ENCODE measurements at regions not wholly inside any gene's neighbourhood (a gene's known extent, or its start where the extent isn't known, plus 50 kb on each side); places are given as distances from the start of the nearest gene placed in this dataset.
A peak's percentile ranks its signal among the peaks of the same experiment; 100 is the strongest.

DNA sequence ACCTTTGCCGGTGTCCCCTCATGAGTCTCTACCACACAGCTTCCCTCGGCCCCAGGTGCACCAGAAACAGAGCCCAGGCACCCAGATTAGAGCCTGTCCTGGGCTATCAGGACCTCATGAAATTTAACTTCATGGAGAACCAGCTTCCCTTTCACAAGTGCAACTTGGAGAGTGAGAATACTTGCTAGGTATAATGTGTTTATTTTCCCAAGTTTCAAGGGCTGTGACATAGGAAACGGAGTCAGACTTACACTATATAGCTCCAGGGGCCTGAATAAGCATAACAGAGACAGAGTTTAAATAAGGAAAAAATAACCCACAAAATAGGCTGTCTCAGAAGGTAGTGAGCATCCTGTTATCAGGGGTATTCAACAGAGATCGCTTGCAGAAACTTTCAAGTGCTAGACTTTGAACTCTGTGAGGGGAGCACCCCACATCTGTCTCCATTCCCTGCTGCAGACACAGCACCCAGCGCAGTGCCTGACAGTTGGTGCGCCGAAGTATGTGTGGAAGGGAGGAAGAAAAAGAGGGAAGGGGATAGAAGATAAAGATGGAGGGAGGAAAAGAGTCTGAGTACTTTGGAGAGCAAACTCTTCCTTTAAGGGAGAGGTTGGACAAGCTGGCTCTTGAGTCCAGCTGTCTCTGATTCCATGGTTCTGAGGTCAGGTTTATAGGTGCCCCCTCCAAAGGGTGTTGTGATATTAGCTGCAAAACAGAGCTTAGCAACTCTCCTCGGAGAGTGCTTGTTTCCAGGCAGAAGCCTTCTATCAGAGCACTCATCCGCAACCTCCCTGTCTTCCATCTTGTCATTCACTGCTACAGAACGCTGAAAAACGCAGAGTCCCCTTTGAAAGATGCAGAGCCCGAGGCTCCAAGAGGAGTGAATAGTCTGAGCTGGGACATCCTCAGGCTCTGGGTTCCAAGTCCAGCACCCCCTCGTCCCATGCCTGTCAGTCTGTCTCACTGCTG, 84.8 kb downstream of the CPN2 start:
- intact Hi-C loops (cut with DNase I; ENCODE audit: low total_unique reads), result no loop called here
- Histone ChIP-seq H3K27ac (peak overlapping the region in 1 of 2 donors; percentile 66), H3K4me3 (no peak overlapping the region), H3K36me3 (no peaks in the 10 kb centered on the region), H3K9me3 (no peaks in the 10 kb centered on the region), H3K4me1 (peaks cover 0 to 15% of the 10 kb centered on the region in 2 donors), H3K27me3 (no peaks in the 10 kb centered on the region)
- peak in 1 of 2 donors; percentile 6 for DNase-seq
- TF ChIP-seq POLR2A (IDR thresholded peaks at IDR 0.05), result no peak
- TF ChIP-seq, protein P1, sequence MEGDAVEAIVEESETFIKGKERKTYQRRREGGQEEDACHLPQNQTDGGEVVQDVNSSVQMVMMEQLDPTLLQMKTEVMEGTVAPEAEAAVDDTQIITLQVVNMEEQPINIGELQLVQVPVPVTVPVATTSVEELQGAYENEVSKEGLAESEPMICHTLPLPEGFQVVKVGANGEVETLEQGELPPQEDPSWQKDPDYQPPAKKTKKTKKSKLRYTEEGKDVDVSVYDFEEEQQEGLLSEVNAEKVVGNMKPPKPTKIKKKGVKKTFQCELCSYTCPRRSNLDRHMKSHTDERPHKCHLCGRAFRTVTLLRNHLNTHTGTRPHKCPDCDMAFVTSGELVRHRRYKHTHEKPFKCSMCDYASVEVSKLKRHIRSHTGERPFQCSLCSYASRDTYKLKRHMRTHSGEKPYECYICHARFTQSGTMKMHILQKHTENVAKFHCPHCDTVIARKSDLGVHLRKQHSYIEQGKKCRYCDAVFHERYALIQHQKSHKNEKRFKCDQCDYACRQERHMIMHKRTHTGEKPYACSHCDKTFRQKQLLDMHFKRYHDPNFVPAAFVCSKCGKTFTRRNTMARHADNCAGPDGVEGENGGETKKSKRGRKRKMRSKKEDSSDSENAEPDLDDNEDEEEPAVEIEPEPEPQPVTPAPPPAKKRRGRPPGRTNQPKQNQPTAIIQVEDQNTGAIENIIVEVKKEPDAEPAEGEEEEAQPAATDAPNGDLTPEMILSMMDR (IDR thresholded peaks at IDR 0.05), result no peak

DNA sequence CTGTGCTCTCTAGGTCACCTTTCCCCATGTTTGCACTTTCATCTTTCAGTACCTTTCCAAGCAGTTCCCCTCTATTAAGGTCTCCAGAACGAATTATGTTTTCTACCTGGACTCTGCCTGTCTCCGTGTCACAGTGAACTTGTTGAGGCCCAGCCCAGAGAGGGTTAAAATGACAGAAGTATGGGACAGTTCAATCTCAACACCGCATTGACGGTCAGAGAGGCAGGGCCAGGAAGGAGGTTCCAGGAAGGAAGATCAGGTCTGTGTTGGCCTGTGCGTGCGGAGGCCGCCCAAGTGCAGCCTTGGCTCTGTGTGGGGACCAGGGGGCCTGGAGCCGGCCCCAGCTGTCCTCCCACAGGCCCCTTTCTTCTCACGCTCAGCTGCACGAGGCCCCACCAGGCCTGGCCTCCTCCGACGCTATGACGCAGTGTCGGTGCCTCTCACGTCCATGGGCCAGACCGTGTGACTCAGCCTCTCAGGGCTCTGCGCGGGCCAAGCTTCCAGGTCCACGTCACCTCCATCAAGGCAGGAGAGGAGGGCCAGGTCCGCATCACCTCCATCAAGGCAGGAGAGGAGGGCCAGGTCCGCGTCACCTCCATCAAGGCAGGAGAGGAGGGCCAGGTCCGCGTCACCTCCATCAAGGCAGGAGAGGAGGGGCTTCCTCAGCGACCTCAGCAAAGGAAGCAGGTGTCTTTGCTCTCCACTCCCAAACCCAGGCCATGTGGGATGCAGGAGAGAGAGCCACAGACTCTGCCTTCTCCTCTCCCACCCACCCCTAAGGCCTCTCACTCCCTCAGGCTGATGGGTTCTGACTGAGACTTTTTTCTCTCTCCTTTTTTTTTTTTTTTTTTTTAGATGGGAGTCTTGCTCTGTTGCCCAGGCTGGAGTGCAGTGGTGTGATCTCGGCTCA, 83.1 kb downstream of the CPN2 start:
- Histone ChIP-seq H3K36me3 (no peaks in the 10 kb centered on the region), H3K27ac (peak overlapping the region in 1 of 2 donors; percentile 54), H3K4me1 (peaks cover 0 to 19% of the 10 kb centered on the region in 2 donors), H3K9me3 (no peaks in the 10 kb centered on the region), H3K27me3 (no peaks in the 10 kb centered on the region), H3K4me3 (no peak overlapping the region)
- intact Hi-C loops (cut with DNase I; ENCODE audit: low total_unique reads), result no loop called here
- peak; percentile 74 to 87 for DNase-seq
- TF ChIP-seq, protein P1 (IDR thresholded peaks at IDR 0.05), result no peak
- no peak for TF ChIP-seq POLR2A (IDR thresholded peaks at IDR 0.05)

DNA sequence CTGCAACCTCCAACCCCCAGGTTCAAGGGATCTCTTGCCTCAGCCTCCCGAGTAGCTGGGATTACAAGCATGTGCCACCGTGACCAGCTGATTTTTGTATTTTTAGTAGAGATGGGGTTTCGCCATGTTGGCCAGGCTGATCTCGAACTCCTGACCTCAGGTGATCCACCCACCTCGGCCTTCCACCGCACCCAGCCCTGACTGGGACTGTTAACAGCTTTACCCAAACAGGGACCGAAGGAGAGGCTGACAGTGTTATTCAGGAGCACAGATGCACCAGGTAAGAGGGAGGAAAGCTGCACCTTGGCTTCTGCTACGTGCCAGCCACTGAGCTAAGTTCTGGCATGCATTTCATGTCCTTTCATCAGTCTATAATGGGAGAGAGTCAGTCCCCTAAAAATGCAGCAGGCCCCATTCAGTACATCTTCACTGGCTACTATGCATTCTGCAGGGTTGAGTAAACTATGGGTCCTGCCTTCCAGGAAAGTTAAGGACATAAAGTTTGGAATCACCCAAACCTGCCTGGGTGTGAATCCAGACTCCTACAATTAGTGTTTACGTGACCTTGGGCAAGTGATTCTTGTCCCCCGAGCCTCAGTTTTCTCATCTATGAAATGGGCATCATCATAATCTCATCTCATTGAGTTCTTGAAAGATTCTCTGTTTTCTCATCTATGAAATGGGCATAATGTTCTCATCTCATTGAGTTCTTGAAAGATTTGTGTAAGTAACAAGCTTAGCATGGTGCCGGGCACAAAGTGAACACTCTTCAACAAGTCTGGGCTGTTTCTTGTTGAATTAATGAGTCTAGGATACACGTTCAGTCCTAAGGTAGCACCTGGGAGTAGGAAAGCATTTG, 82.2 kb downstream of the CPN2 start:
- peak overlapping the region; percentile 33 to 48 for H3K27ac ChIP-seq
- H3K9me3 ChIP-seq, result no peaks in the 10 kb centered on the region
- peaks cover 0 to 19% of the 10 kb centered on the region in 2 donors for H3K4me1 ChIP-seq
- TF ChIP-seq, protein P1 (IDR thresholded peaks at IDR 0.05), result no peak
- TF ChIP-seq POLR2A (IDR thresholded peaks at IDR 0.05), result no peak
- no peak overlapping the region for H3K4me3 ChIP-seq
- H3K27me3 ChIP-seq, result no peaks in the 10 kb centered on the region
- no peaks in the 10 kb centered on the region for H3K36me3 ChIP-seq
- peak in 1 of 2 donors; percentile 20 for DNase-seq
- intact Hi-C loops (cut with DNase I; ENCODE audit: low total_unique reads), result no loop called here

DNA sequence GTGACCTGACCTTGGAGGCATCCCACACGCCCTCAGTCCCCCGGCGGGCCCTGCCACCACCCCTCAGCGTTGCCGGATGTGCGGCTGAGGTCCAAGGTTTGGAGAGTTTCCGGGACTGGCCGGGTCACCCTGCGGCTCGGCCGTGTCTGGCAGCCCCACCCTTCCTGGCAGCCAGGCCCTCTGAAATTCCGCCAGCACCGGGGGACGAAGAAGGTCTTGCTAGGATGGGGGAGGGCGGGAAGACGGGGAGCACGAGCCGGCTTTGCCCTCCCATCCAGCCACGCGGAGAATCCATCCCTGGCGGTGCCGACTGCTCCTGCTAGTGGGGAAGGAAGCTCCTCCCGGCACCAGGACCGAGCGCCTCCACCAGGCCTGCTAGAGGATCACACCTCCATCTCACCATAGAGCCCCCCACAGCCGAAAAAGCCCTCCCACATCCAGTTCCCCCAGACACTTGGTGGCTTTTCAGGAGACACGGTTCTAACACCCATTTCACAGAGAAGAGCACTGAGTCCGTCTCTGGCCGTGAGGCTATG, 81.5 kb downstream of the CPN2 start:
- peak; percentile 79 to 89 for DNase-seq
- no peak overlapping the region for H3K4me3 ChIP-seq

More for the DNA sequence above, 81.5 kb downstream of the CPN2 start:
- no peaks in the 10 kb centered on the region for H3K9me3 ChIP-seq
- H3K4me1 ChIP-seq, result peaks cover 0 to 19% of the 10 kb centered on the region in 2 donors
- TF ChIP-seq POLR2A (IDR thresholded peaks at IDR 0.05), result no peak
- TF ChIP-seq, protein P1 (IDR thresholded peaks at IDR 0.05), result peak; percentile 19 to 42 (median 35)
- no peaks in the 10 kb centered on the region for H3K27me3 ChIP-seq
- intact Hi-C loops (cut with DNase I; ENCODE audit: low total_unique reads), result no loop called here
- H3K27ac ChIP-seq, result peak overlapping the region; percentile 33 to 48
- no peaks in the 10 kb centered on the region for H3K36me3 ChIP-seq
